A549 (cell line): ENCODE measurements at regions not wholly inside any gene's neighbourhood (a gene's known extent, or its start where the extent isn't known, plus 50 kb on each side); places are given as distances from the start of the nearest gene placed in this dataset.

Experiments used
- CHD4 ChIP-seq: fragments of 200-600 bp; sonication (generic); IDR thresholded peaks from 2 replicates; pipeline ENCODE4 v1.6.1; 2016; ENCODE audit warnings: antibody characterized with exemption, mild to moderate bottlenecking, borderline replicate concordance
- EP300 ChIP-seq, 2 experiments: fragments of >200 bp; sonication (Bioruptor Twin); formaldehyde crosslinking; IDR thresholded peaks; 2 replicates in 1 of 2; 3 replicates in 1 of 2; pipeline ENCODE4 v1.6.1; 2016 to 2017
- MAZ ChIP-seq: fragments of 150-350 bp; IDR thresholded peaks from 2 replicates; pipeline ENCODE4 v1.6.1; 2014; ENCODE audit warnings: antibody characterized with exemption, low read depth, low read length, borderline replicate concordance
- TP53 ChIP-seq: fragments of 250-450 bp; sonication (Bioruptor Pico); IDR thresholded peaks from 2 replicates; pipeline ENCODE4 v1.5.0; 2021; ENCODE audit warnings: mild to moderate bottlenecking, moderate library complexity
- TF ChIP-seq, protein P1 (sequence below): fragments of >200 bp; sonication (Bioruptor Twin); formaldehyde crosslinking; IDR thresholded peaks from 3 replicates; pipeline ENCODE4 v1.5.1; 2016
- TF ChIP-seq, protein P2 (sequence below): IDR thresholded peaks from 2 replicates; pipeline ENCODE4 v1.6.1; 2012; ENCODE audit warnings: low read depth, borderline replicate concordance

DNA sequence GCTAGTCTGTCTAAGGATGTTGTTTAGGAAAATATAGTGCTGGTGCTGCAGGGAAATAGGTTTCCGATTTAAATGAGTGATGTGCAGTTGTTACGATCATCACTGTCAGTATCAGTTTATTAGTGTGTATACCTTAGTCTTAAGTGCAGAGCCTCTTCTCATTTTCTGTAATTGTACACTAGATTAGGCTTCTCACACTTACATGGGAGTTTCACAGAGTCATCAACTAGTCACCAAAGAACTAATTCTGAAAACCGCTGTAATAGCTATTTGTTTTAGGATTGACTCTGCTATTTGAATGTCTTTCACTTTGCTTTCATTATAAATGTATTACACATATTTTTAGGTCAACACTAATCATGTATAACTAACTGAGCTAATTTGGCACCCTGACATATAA lies 99.8 kb upstream of the ZEB2 start:
- TF ChIP-seq EP300 (IDR thresholded peaks at IDR 0.05) (no peak), TP53 (no peak), CHD4 (no peak), MAZ (no peak)
- TF ChIP-seq, protein P1, sequence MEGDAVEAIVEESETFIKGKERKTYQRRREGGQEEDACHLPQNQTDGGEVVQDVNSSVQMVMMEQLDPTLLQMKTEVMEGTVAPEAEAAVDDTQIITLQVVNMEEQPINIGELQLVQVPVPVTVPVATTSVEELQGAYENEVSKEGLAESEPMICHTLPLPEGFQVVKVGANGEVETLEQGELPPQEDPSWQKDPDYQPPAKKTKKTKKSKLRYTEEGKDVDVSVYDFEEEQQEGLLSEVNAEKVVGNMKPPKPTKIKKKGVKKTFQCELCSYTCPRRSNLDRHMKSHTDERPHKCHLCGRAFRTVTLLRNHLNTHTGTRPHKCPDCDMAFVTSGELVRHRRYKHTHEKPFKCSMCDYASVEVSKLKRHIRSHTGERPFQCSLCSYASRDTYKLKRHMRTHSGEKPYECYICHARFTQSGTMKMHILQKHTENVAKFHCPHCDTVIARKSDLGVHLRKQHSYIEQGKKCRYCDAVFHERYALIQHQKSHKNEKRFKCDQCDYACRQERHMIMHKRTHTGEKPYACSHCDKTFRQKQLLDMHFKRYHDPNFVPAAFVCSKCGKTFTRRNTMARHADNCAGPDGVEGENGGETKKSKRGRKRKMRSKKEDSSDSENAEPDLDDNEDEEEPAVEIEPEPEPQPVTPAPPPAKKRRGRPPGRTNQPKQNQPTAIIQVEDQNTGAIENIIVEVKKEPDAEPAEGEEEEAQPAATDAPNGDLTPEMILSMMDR = no peak
- TF ChIP-seq, protein P2, sequence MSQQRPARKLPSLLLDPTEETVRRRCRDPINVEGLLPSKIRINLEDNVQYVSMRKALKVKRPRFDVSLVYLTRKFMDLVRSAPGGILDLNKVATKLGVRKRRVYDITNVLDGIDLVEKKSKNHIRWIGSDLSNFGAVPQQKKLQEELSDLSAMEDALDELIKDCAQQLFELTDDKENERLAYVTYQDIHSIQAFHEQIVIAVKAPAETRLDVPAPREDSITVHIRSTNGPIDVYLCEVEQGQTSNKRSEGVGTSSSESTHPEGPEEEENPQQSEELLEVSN = no peak
